Heart left ventricle (tissue), 16 donors: ENCODE measurements at regions not wholly inside any gene's neighbourhood (a gene's known extent, or its start where the extent isn't known, plus 50 kb on each side); places are given as distances from the start of the nearest gene placed in this dataset.
"Not testable (repeated sequence)": the region's sequence is repeated elsewhere in the genome, so short reads cannot be mapped to it uniquely, and the experiment has no call there.

Source experiments
- ATAC-seq, 4 donors: fragments of 200-7000 bp; cut with Tn5 transposase; one replicate each; pipeline ENCODE4 v1.9.1; 2020 to 2022; ENCODE audit warnings: moderate library complexity in 4 of 4, mild to moderate bottlenecking in 3 of 4, moderate number of reproducible peaks in 1 of 4
- DNase-seq, 5 donors: peaks; one replicate each; pipeline ENCODE4 v3.0.0-alpha.2; 2020
- H3K27ac ChIP-seq, 12 donors: fragments of 200-600 bp; sonication (generic) in 4 of 12; one replicate each; pipeline versions ENCODE4 v1.5.0 to v1.8.0; 2016 to 2022; ENCODE audit warnings: mild to moderate bottlenecking in 2 of 12
- H3K27me3 ChIP-seq, 9 donors: fragments of 200-600 bp; sonication (generic) in 2 of 9; one replicate each; pipeline versions ENCODE4 v1.5.1 to v1.8.0; 2016 to 2022; ENCODE audit warnings: mild to moderate bottlenecking in 3 of 9
- H3K36me3 ChIP-seq, 9 donors: fragments of 200-600 bp; sonication (generic) in 2 of 9; one replicate each; pipeline versions ENCODE4 v1.5.0 to v1.8.0; 2018 to 2022; ENCODE audit warnings: mild to moderate bottlenecking in 2 of 9
- H3K4me1 ChIP-seq, 12 donors: fragments of 200-600 bp; sonication (generic) in 4 of 12; one replicate each; pipeline versions ENCODE4 v1.5.0 to v1.8.0; 2016 to 2022; ENCODE audit warnings: mild to moderate bottlenecking in 3 of 12
- H3K4me3 ChIP-seq, 12 donors: fragments of 200-600 bp; sonication (generic) in 4 of 12; one replicate each; pipeline versions ENCODE4 v1.5.0 to v1.8.0; 2017 to 2022; ENCODE audit warnings: mild to moderate bottlenecking in 9 of 12, moderate library complexity in 4 of 12
- H3K9me3 ChIP-seq, 12 donors: fragments of 200-600 bp; sonication (generic) in 4 of 12; one replicate each; pipeline versions ENCODE4 v1.5.0 to v1.8.0; 2016 to 2022; ENCODE audit warnings: mild to moderate bottlenecking in 1 of 12
- CTCF ChIP-seq, 12 donors: fragments of 200-600 bp; sonication (generic) in 4 of 12; IDR thresholded peaks; one replicate each; pipeline versions ENCODE4 v1.5.0 to v1.8.0; 2018 to 2022; ENCODE audit warnings: antibody characterized with exemption in 12 of 12, mild to moderate bottlenecking in 5 of 12
- POLR2A ChIP-seq, 2 donors: fragments of 450-650 bp; IDR thresholded peaks; one replicate each; pipeline ENCODE4 v1.6.1; 2017; ENCODE audit warnings: antibody characterized with exemption in 2 of 2, mild to moderate bottlenecking in 2 of 2, moderate library complexity in 2 of 2
- WGBS, 4 donors: extraction: QIAGEN DNeasy Blood & Tissue Kit in 2 of 4; methylation state at CpG; one replicate each; pipeline versions ENCODE4 v1.1.5 to v1.1.7; 2013 to 2018; 5-methylcytosine and 5-hydroxymethylcytosine counted together
- intact Hi-C, 10 donors: fragments of 100-400 bp; cut with DNase I; formaldehyde crosslinking; loops; one replicate each; pipeline versions ENCODE4 v1.11.1 to v1.14.2; 2022
- donor health status: ischemic (EF 13 %, LVEDD 7.1; RV severe dilation, severe dysfunction).
- donor health status: healthy with polysubstance abuse.
- donor health status: DM: no; HTN: yes; CAD: no.
- donor health status: DM: no; HTN: no; CAD: no.
- donor health status: ischemic (EF 25% LVEDD 6.9; RV normal size, moderate dysfunction).
- donor health status: ischemic (EF 25% LVEDD 5.7; RV mildly dilated, moderate dysfunction).
- donor health status: healthy.
- donor health status: DM: yes; HTN: yes; CAD: no.
- donor health status: ischemic (EF 35%, LVEDD 5.7; RV mildly dilated, moderate dysfunction).
- donor health status: nonischemic (EF 11% LVEDD 7.7; RV severe dilation, severe dysfunction).
- donor health status: DM: yes; HTN: yes; CAD: no.
- donor health status: PGD.
- donor health status: ischemic (EF 29% LVEDD 5.4; RV normal size, mild dysfunction).
- donor health status: nonischemic (EF 23%, LVEDD 6.1; RV moderate dilation, normal function).

GRCh38 chrX:139020801-139021200, 309.3 kb upstream of the FGF13 start:
- 51 to 77% (median 68%) methylated on average over 3 of the region's 3 CpGs for WGBS, 4 donors
- H3K27ac ChIP-seq, result no peak overlapping the region
- peaks cover 0 to 8% (median 0%) of the 10 kb centered on the region in 12 donors for H3K9me3 ChIP-seq
- H3K36me3 ChIP-seq, result no peaks in the 10 kb centered on the region
- no peaks in the 10 kb centered on the region for H3K27me3 ChIP-seq
- DNase-seq (no peak), ATAC-seq (no peak)
- no peak for TF ChIP-seq CTCF (IDR thresholded peaks at IDR 0.05)
- TF ChIP-seq POLR2A (IDR thresholded peaks at IDR 0.05), result no peak
- intact Hi-C loops, result no loop called here
- no peaks in the 10 kb centered on the region for H3K4me1 ChIP-seq
- no peak overlapping the region for H3K4me3 ChIP-seq

GRCh38 chrX:139018436-139018835, 306.9 kb upstream of the FGF13 start:
- H3K36me3 ChIP-seq, result no peaks in the 10 kb centered on the region
- TF ChIP-seq CTCF (IDR thresholded peaks at IDR 0.05) (no peak), POLR2A (IDR thresholded peaks at IDR 0.05) (no peak)
- 64 to 83% (median 69%) methylated on average over 2 of the region's 2 CpGs for WGBS, 4 donors

GRCh38 chrX:139015627-139016026, 304.1 kb upstream of the FGF13 start:
- no peak for TF ChIP-seq CTCF (IDR thresholded peaks at IDR 0.05)
- no peak for TF ChIP-seq POLR2A (IDR thresholded peaks at IDR 0.05)
- Histone ChIP-seq H3K36me3 (no peaks in the 10 kb centered on the region), H3K9me3 (peaks cover 0 to 23% (median 3%) of the 10 kb centered on the region in 12 donors), H3K27ac (no peak overlapping the region), H3K4me1 (no peaks in the 10 kb centered on the region), H3K4me3 (no peak overlapping the region), H3K27me3 (no peaks in the 10 kb centered on the region)
- intact Hi-C loops, result no loop called here
- DNase-seq, result no peak
- WGBS, 4 donors, result 75 to 98% (median 89%) methylated on average over 1 of the region's 1 CpG
- no peak for ATAC-seq

More at GRCh38 chrX:139018436-139018835, 306.9 kb upstream of the FGF13 start:
- Histone ChIP-seq H3K27me3 (no peaks in the 10 kb centered on the region), H3K27ac (no peak overlapping the region), H3K4me3 (no peak overlapping the region), H3K4me1 (no peaks in the 10 kb centered on the region), H3K9me3 (peaks cover 0 to 17% (median 0%) of the 10 kb centered on the region in 12 donors)
- ATAC-seq (no peak), DNase-seq (no peak)
- intact Hi-C loops, result no loop called here

- Histone ChIP-seq H3K36me3 (no peaks in the 10 kb centered on the region), H3K4me1 (no peaks in the 10 kb centered on the region), H3K9me3 (peaks cover 0 to 11% (median 0%) of the 10 kb centered on the region in 12 donors), H3K4me3 (no peak overlapping the region), H3K27me3 (no peaks in the 10 kb centered on the region), H3K27ac (no peak overlapping the region)
- ATAC-seq (no peak), DNase-seq (no peak)
- intact Hi-C loops, result no loop called here
- WGBS, 4 donors, result 44 to 67% (median 53%) methylated on average over 4 of the region's 4 CpGs
- TF ChIP-seq CTCF (IDR thresholded peaks at IDR 0.05) (no peak), POLR2A (IDR thresholded peaks at IDR 0.05) (no peak)
These were observed 296.7 kb upstream of the FGF13 start for GRCh38 chrX:139008185-139008584.

GRCh38 chrX:139003856-139004527, 292.5 kb upstream of the FGF13 start:
- 92 to 96% (median 94%) methylated on average over 23 to 31 of the region's 34 CpGs for WGBS, 4 donors

More at GRCh38 chrX:139003856-139004527, 292.5 kb upstream of the FGF13 start:
- intact Hi-C loops, H3K27ac ChIP-seq, DNase-seq, H3K9me3 ChIP-seq, H3K27me3 ChIP-seq, H3K36me3 ChIP-seq, ATAC-seq, H3K4me3 ChIP-seq, H3K4me1 ChIP-seq: not testable (repeated sequence)
